ENCODE measurements at regions not wholly inside any gene's neighbourhood (a gene's known extent, or its start where the extent isn't known, plus 50 kb on each side); places are given as distances from the start of the nearest gene placed in this dataset.
A peak's percentile ranks its signal among the peaks of the same experiment; 100 is the strongest.

- Mint-ChIP-seq H3K27me3 (no peaks in the 10 kb centered on the region), H3K27ac (no peak overlapping the region), H3K36me3 (ENCODE audit: low read depth) (no peaks in the 10 kb centered on the region), H3K4me3 (no peak overlapping the region), H3K4me1 (no peaks in the 10 kb centered on the region), H3K9me3 (no peaks in the 10 kb centered on the region)
- no peak for DNase-seq
- no peak for ATAC-seq
Measured at GRCh38 chr10:89829262-89829886, 128.0 kb downstream of the KIF20B start.

- no peak overlapping the region for H3K4me3 Mint-ChIP-seq
- no peaks in the 10 kb centered on the region for H3K9me3 Mint-ChIP-seq
- ATAC-seq = no peak
- DNase-seq = no peak
- no peaks in the 10 kb centered on the region for H3K4me1 Mint-ChIP-seq
- H3K27me3 Mint-ChIP-seq = no peaks in the 10 kb centered on the region
- H3K36me3 Mint-ChIP-seq (ENCODE audit: low read depth) = no peaks in the 10 kb centered on the region
- no peak overlapping the region for H3K27ac Mint-ChIP-seq
Measured at GRCh38 chr10:89829887-89830269, 128.5 kb downstream of the KIF20B start.

- H3K36me3 Mint-ChIP-seq (ENCODE audit: low read depth) = no peaks in the 10 kb centered on the region
- H3K27ac Mint-ChIP-seq = no peak overlapping the region
- no peaks in the 10 kb centered on the region for H3K9me3 Mint-ChIP-seq
- no peak for DNase-seq
- no peak for ATAC-seq
- H3K4me3 Mint-ChIP-seq = no peak overlapping the region
- H3K4me1 Mint-ChIP-seq = no peaks in the 10 kb centered on the region
- no peaks in the 10 kb centered on the region for H3K27me3 Mint-ChIP-seq
Measured at GRCh38 chr10:89830624-89831023, 129.2 kb downstream of the KIF20B start.

- Mint-ChIP-seq H3K27ac (peak overlapping the region; percentile 60), H3K36me3 (ENCODE audit: low read depth) (no peaks in the 10 kb centered on the region), H3K4me1 (peaks cover 13% of the 10 kb centered on the region), H3K4me3 (peak overlapping the region; percentile 74), H3K27me3 (peaks cover 10% of the 10 kb centered on the region), H3K9me3 (no peaks in the 10 kb centered on the region)
- peak; percentile 4 for DNase-seq
- no peak for ATAC-seq
Measured at GRCh38 chr10:89836840-89837164, 135.4 kb downstream of the KIF20B start.

GRCh38 chr10:89837165-89838043, 136.0 kb downstream of the KIF20B start:
- ATAC-seq (peak; percentile 67), DNase-seq (peak; percentile 34)
- Mint-ChIP-seq H3K9me3 (no peaks in the 10 kb centered on the region), H3K27me3 (peaks cover 10% of the 10 kb centered on the region), H3K36me3 (ENCODE audit: low read depth) (no peaks in the 10 kb centered on the region), H3K4me3 (peak overlapping the region; percentile 74), H3K27ac (peak overlapping the region; percentile 60), H3K4me1 (peaks cover 13% of the 10 kb centered on the region)

- no peak for DNase-seq
- Mint-ChIP-seq H3K27ac (no peak overlapping the region), H3K4me3 (peak overlapping the region; percentile 74), H3K27me3 (peaks cover 10% of the 10 kb centered on the region), H3K36me3 (ENCODE audit: low read depth) (no peaks in the 10 kb centered on the region), H3K9me3 (no peaks in the 10 kb centered on the region), H3K4me1 (peaks cover 13% of the 10 kb centered on the region)
- peak; percentile 13 for ATAC-seq
Measured at GRCh38 chr10:89838044-89838615, 136.7 kb downstream of the KIF20B start.

- Mint-ChIP-seq H3K9me3 (no peaks in the 10 kb centered on the region), H3K27me3 (peaks cover 3% of the 10 kb centered on the region), H3K36me3 (ENCODE audit: low read depth) (no peaks in the 10 kb centered on the region), H3K27ac (no peak overlapping the region), H3K4me1 (no peaks in the 10 kb centered on the region), H3K4me3 (no peak overlapping the region)
- ATAC-seq (no peak), DNase-seq (no peak)
Measured at GRCh38 chr10:89845541-89846280, 144.3 kb downstream of the KIF20B start.

GRCh38 chr10:89846281-89846630, 144.9 kb downstream of the KIF20B start:
- no peak overlapping the region for H3K27ac Mint-ChIP-seq
- no peak overlapping the region for H3K4me3 Mint-ChIP-seq
- H3K27me3 Mint-ChIP-seq = peaks cover 3% of the 10 kb centered on the region
- ATAC-seq (no peak), DNase-seq (no peak)
- H3K36me3 Mint-ChIP-seq (ENCODE audit: low read depth) = no peaks in the 10 kb centered on the region
- H3K9me3 Mint-ChIP-seq = no peaks in the 10 kb centered on the region
- H3K4me1 Mint-ChIP-seq = no peaks in the 10 kb centered on the region

GRCh38 chr10:89846786-89847185, 145.4 kb downstream of the KIF20B start:
- H3K9me3 Mint-ChIP-seq = no peaks in the 10 kb centered on the region
- H3K27me3 Mint-ChIP-seq = peaks cover 3% of the 10 kb centered on the region
- ATAC-seq (no peak), DNase-seq (no peak)
- H3K36me3 Mint-ChIP-seq (ENCODE audit: low read depth) = no peaks in the 10 kb centered on the region
- H3K4me3 Mint-ChIP-seq = no peak overlapping the region
- no peaks in the 10 kb centered on the region for H3K4me1 Mint-ChIP-seq
- H3K27ac Mint-ChIP-seq = no peak overlapping the region

GRCh38 chr10:89852872-89853271, 151.5 kb downstream of the KIF20B start:
- DNase-seq (no peak), ATAC-seq (no peak)
- Mint-ChIP-seq H3K27me3 (peaks cover 3% of the 10 kb centered on the region), H3K36me3 (ENCODE audit: low read depth) (no peaks in the 10 kb centered on the region), H3K4me3 (no peak overlapping the region), H3K4me1 (no peaks in the 10 kb centered on the region), H3K27ac (no peak overlapping the region), H3K9me3 (no peaks in the 10 kb centered on the region)

GRCh38 chr10:89853781-89854191, 152.4 kb downstream of the KIF20B start:
- Mint-ChIP-seq H3K27me3 (peaks cover 3% of the 10 kb centered on the region), H3K9me3 (no peaks in the 10 kb centered on the region)
- ATAC-seq = no peak

GRCh38 chr10:89857431-89858042, 156.1 kb downstream of the KIF20B start:
- Mint-ChIP-seq H3K9me3 (no peaks in the 10 kb centered on the region), H3K27ac (no peak overlapping the region), H3K4me1 (peaks cover 24% of the 10 kb centered on the region), H3K36me3 (ENCODE audit: low read depth) (no peaks in the 10 kb centered on the region), H3K27me3 (no peaks in the 10 kb centered on the region), H3K4me3 (no peak overlapping the region)
- DNase-seq = no peak
- no peak for ATAC-seq

More at GRCh38 chr10:89853781-89854191, 152.4 kb downstream of the KIF20B start:
- no peak for DNase-seq
- H3K27ac Mint-ChIP-seq = no peak overlapping the region
- no peaks in the 10 kb centered on the region for H3K36me3 Mint-ChIP-seq (ENCODE audit: low read depth)
- no peaks in the 10 kb centered on the region for H3K4me1 Mint-ChIP-seq
- H3K4me3 Mint-ChIP-seq = no peak overlapping the region

- Mint-ChIP-seq H3K4me3 (no peak overlapping the region), H3K27me3 (peaks cover 2% of the 10 kb centered on the region), H3K36me3 (ENCODE audit: low read depth) (no peaks in the 10 kb centered on the region), H3K4me1 (peaks cover 27% of the 10 kb centered on the region), H3K27ac (peak overlapping the region; percentile 81), H3K9me3 (no peaks in the 10 kb centered on the region)
- no peak for DNase-seq
- no peak for ATAC-seq
Measured at GRCh38 chr10:89861199-89861573, 159.8 kb downstream of the KIF20B start.

- H3K27ac Mint-ChIP-seq = peak overlapping the region; percentile 81
- ATAC-seq (peak; percentile 94), DNase-seq (peak; percentile 7)
- H3K4me3 Mint-ChIP-seq = no peak overlapping the region
- peaks cover 27% of the 10 kb centered on the region for H3K4me1 Mint-ChIP-seq
- no peaks in the 10 kb centered on the region for H3K36me3 Mint-ChIP-seq (ENCODE audit: low read depth)
- H3K27me3 Mint-ChIP-seq = peaks cover 2% of the 10 kb centered on the region
- no peaks in the 10 kb centered on the region for H3K9me3 Mint-ChIP-seq
Measured at GRCh38 chr10:89861584-89862301, 160.4 kb downstream of the KIF20B start.

Data from activated naive CD8-positive, alpha-beta T cell treated with anti-CD3 and anti-CD28 coated beads, Interleukin-2, amount 50 U/mL, for 24 hours (primary cell).